ENCODE measurements at regions not wholly inside any gene's neighbourhood (a gene's known extent, or its start where the extent isn't known, plus 50 kb on each side); places are given as distances from the start of the nearest gene placed in this dataset.

DNA sequence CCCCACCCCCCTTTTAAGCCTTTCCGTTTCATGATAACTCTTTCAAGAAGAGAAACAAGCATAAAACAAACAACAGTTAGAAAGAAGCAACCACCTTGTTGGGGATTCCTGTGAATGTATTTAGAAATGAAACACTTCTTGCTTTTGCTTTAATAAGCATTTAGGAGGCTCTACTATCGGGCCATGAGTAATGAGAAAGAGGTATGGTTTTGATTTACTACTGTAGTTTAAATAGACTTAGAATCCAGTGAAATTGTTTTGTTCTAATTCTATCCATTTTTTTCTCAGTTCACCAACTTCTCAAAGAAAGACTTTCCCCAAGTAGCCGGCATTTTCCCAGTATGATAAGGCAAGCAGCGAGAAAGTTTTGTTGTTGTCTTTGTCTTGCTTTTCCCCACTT, 168.7 kb upstream of the HABP2 start:
- TF ChIP-seq CTCF (conservative IDR thresholded peaks at IDR 0.05), result no peak
- no peak for TF ChIP-seq ZFX (IDR thresholded peaks at IDR 0.05)

All from C4-2B (cell line).